ENCODE measurements at regions not wholly inside any gene's neighbourhood (a gene's known extent, or its start where the extent isn't known, plus 50 kb on each side); places are given as distances from the start of the nearest gene placed in this dataset.

GRCh38 chr5:51279983-51280706 is 103.1 kb upstream of the ISL1 start:
- no peak for DNase-seq (ENCODE audit: low read depth in 2 of 2)

- DNase-seq (ENCODE audit: low read depth in 2 of 2): no peak
Observed at GRCh38 chr5:51286046-51286445, 97.2 kb upstream of the ISL1 start.

GRCh38 chr5:51302343-51302742 is 80.9 kb upstream of the ISL1 start:
- DNase-seq (ENCODE audit: low read depth in 2 of 2): no peak

GRCh38 chr5:51326844-51327243 is 56.4 kb upstream of the ISL1 start:
- DNase-seq (ENCODE audit: low read depth in 2 of 2): no peak
